GM12864 (cell line): ENCODE measurements at regions not wholly inside any gene's neighbourhood (a gene's known extent, or its start where the extent isn't known, plus 50 kb on each side); places are given as distances from the start of the nearest gene placed in this dataset.

Experiments
- DNase-seq: peaks from one replicate; pipeline ENCODE4 v3.0.0-alpha.2; 2011; ENCODE audit warnings: low read depth
- H3K4me3 ChIP-seq: 2 replicates; pipeline ENCODE4 v1.5.1; 2011; ENCODE audit warnings: mild to moderate bottlenecking, low read depth, low read length, control low read depth
- TF ChIP-seq, protein P1 (sequence below): IDR thresholded peaks from 2 replicates; pipeline ENCODE4 v1.5.1; 2011; ENCODE audit warnings: low read depth, mild to moderate bottlenecking, moderate library complexity, low read length, control low read depth, inconsistent platforms; ENCODE audit errors: missing control alignments

DNA sequence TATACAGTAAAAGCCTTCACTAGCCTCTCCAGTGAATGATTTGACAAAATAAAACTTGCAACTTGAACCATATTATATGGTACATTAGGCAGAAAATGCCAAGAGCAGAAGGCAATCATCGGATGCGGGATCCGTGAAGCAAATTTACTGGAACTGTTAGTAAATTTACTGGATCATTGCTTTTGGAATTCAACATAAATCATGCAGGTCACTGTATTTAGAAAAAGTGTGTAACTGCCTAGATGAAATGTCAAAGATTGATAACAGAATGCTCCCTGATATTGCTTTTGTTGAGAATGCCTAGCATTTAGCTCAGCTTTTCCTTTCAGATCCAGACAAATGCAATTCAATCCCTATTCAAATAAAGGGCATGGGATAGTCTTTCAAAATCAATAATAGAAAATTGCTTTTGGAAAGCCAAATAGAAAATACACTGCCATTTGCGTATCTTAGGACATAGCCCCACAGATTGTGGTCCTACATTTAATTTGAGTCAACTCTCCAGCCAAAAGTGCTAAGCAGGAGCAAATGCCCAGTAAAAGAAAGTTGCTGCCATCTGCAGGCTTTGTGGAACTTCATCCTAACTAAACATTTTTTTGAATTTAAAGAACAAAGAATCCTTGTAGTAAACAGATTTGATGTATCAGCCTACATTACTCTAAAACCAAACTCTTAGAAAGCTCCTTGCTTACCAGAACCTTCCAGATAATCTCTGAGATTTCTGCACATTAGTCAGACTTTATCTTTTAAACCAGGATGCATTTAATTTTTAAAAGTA is 109.5 kb upstream of the HSF2 start:
- H3K4me3 ChIP-seq: no peak overlapping the region
- no peak for DNase-seq
- TF ChIP-seq, protein P1, sequence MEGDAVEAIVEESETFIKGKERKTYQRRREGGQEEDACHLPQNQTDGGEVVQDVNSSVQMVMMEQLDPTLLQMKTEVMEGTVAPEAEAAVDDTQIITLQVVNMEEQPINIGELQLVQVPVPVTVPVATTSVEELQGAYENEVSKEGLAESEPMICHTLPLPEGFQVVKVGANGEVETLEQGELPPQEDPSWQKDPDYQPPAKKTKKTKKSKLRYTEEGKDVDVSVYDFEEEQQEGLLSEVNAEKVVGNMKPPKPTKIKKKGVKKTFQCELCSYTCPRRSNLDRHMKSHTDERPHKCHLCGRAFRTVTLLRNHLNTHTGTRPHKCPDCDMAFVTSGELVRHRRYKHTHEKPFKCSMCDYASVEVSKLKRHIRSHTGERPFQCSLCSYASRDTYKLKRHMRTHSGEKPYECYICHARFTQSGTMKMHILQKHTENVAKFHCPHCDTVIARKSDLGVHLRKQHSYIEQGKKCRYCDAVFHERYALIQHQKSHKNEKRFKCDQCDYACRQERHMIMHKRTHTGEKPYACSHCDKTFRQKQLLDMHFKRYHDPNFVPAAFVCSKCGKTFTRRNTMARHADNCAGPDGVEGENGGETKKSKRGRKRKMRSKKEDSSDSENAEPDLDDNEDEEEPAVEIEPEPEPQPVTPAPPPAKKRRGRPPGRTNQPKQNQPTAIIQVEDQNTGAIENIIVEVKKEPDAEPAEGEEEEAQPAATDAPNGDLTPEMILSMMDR: no peak

DNA sequence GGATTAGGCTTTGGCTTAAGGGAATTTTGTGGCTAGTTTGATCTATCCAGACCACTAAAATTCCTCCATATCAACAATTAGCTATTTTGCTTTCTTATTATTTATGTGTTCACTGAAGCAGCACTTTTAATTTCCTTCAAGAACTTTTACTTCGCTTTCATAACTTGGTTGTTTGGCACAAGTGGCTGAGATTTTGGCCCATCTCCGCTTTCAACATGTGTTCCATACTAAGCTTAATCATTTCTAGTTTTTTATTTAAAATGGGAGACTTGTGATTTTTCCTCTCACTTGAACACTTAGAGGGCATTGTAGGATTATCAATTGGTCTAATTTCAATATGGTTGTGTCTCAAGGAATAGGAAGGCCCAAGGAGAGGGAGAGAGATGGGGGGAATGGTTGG is 102.4 kb upstream of the HSF2 start:
- TF ChIP-seq, protein P1: no peak
- no peak overlapping the region for H3K4me3 ChIP-seq
- DNase-seq: no peak

DNA sequence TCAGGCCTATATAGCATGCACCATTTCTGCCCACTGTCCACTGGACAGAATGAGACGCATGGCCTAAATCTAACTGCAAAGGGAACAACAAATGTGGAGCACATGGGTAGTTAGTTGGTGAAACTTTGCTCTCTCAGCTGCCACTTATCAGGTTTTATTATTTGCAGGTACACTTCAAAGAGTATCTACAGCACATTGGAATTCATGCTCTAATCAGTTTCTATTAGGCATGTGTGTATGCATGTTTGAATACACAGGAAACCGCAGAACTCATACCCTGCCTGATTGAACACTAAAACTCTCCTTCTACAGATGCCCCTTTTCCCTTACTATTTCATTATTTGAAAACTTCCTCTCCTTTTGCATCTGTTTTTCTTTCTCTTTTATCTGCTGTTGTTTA is 97.4 kb upstream of the HSF2 start:
- no peak for DNase-seq
- TF ChIP-seq, protein P1: no peak
- no peak overlapping the region for H3K4me3 ChIP-seq

DNA sequence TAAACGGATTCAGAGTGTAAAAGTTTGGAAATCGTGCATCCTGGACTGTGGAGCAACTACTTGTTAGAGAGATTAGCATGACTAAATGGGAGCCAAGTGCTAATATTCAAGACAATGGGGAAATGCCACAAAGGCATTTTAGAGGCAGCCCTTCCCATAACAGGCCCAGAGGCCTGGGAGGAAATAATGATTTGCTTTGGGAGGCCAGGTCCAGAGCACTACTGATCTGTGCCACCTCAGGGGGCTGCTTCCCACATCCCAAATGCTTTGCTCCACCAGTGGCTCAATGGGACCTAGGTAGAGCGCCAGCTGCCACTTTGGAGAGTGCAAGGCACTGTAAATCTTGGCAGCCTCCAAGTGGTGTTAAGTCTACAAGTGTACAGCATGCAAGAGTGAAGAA is 91.9 kb upstream of the HSF2 start:
- TF ChIP-seq, protein P1: no peak
- H3K4me3 ChIP-seq: no peak overlapping the region
- no peak for DNase-seq

DNA sequence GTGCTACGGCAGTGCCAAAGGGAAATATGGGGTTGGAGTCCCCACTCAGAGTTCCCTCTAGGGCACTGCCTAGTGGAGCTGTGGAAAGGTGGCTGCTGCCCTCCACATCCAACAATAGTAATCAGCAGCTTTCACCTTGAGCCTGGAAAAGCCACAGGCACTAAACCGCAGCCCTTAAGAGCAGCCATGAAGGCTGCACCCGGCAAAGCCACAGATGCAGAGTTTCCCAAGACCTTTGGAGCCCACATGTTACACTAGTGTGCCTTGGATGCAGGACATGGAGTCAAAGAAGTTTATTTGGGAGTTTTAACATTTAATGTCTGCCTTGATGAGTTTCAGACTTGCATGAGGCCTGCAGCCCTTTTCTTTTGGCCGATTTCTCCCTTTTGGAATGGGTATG is 91.4 kb upstream of the HSF2 start:
- no peak overlapping the region for H3K4me3 ChIP-seq
- DNase-seq: no peak
- TF ChIP-seq, protein P1: no peak

DNA sequence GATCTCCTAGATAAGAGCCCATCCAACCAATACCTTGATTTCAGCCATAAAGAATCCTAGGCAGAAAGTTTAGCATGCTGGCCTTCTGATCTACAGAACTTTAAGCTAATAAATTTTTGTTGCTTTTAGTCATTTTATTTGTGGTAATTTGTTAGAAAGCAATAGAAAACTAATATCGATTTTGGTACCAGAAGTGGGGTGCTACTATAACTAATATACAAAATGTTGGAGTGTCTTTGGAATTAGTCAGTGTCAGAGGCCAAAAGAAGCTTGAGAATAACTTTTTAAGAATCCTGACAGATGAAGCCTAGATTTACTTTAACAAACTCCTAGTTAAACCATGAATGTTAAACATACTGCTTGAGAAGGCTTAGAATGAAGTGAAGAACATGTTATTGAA is 83.6 kb upstream of the HSF2 start:
- no peak overlapping the region for H3K4me3 ChIP-seq
- no peak for DNase-seq
- TF ChIP-seq, protein P1: no peak

DNA sequence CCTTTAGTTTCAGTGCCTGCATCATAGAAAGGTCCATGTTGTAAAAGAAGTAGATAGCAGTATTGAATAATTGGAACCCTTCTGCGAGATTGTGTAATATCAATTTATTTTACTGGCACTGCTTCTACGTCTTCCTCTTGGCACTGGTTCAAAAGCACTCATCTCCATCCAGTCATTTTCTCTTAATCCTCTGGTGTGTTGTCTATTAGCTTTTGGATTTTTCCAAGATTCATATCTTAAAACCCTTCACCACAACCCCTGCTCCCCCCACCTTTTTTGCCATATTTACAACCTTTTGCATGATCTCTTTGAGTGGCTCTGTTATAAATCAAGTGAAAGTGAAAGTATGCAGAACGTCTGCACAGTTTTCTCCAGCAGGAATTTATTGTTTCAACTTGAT is 76.6 kb upstream of the HSF2 start:
- H3K4me3 ChIP-seq: peak overlapping the region; percentile 4; the same call in 1 of the 2 replicates
- TF ChIP-seq, protein P1: no peak
- no peak for DNase-seq
